LNCAP (cell line): ENCODE measurements at regions not wholly inside any gene's neighbourhood (a gene's known extent, or its start where the extent isn't known, plus 50 kb on each side); places are given as distances from the start of the nearest gene placed in this dataset.

Experiments
- TF ChIP-seq, protein P1 (sequence below): fragments of 450-650 bp; IDR thresholded peaks from 2 replicates; pipeline ENCODE4 v1.5.1; 2017; ENCODE audit warnings: mild to moderate bottlenecking

DNA sequence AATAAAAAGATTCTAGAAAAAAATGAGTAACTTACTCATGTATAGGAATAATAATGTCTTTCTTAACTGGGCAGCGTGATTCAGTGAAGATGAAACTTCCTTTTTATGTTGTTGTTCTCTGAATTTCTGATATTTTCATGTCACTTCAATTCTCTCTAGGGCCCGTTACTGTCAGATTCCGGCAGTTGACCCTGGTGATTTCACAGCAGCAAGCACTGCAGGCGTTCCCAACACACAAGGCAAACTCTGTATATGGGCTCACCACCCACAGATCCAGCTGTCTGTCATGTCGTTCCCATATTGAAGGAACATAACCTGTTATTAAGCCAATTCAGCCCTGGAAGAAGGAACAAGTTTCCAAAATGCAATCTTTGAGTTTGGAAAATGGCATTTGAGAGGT is 288.3 kb upstream of the GALNTL6 start:
- TF ChIP-seq, protein P1, sequence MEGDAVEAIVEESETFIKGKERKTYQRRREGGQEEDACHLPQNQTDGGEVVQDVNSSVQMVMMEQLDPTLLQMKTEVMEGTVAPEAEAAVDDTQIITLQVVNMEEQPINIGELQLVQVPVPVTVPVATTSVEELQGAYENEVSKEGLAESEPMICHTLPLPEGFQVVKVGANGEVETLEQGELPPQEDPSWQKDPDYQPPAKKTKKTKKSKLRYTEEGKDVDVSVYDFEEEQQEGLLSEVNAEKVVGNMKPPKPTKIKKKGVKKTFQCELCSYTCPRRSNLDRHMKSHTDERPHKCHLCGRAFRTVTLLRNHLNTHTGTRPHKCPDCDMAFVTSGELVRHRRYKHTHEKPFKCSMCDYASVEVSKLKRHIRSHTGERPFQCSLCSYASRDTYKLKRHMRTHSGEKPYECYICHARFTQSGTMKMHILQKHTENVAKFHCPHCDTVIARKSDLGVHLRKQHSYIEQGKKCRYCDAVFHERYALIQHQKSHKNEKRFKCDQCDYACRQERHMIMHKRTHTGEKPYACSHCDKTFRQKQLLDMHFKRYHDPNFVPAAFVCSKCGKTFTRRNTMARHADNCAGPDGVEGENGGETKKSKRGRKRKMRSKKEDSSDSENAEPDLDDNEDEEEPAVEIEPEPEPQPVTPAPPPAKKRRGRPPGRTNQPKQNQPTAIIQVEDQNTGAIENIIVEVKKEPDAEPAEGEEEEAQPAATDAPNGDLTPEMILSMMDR = no peak

DNA sequence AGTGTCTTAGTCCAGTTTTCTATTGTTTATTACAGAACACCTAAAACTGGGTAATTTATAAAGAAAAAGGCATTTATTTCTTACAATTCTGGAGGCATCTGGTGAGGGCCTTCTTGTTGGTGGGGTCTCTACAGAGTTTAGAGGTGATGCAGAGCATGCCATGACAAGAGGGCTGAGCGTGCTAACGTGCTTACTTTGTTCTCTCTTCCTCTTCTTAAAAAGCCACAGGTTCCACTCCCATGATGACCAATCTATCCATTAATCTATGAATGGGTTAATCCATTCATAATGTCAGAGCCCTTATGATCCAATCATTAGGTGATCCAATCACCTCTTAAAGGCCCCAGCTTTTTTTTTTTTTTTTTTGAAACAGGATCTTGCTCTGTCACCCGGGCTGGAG is 291.5 kb upstream of the GALNTL6 start:
- TF ChIP-seq, protein P1 = no peak

DNA sequence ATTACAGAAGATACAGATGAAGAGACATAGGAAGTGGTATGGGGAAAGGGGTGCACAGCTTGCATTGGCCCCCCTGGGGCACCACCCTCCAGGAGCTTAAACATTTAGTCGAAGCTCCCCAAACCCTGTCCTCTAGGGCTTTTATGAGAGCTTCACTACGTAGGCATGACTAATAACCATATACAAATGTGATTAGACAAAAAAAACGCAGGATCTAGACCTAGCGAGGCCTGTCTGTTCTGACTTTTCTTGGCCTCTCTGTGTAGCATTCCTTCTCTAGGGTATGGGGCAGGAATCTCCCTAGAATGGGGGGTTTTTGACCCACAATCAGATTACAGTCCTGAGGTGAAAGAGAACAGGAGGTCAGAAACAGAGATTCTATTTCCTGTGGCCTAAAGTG is 293.7 kb upstream of the GALNTL6 start:
- TF ChIP-seq, protein P1 = no peak

DNA sequence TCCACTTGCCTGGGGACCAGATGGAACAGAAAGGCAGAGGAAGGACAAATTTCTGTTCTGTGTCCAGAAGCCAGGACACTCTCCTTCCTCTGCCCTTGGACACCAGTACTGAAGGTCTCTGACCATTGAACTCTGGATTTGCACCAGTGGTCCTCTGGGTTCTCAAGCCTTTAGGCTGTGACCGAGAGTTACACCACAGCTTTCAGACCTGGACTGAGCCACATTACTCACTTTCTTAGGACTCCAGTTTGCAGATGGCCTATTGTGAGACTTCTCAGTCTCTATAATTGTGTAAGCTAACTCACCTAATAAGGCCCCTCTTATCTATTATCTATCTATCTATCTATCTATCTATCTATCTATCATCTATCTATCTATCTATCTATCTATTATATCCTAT is 295.3 kb upstream of the GALNTL6 start:
- TF ChIP-seq, protein P1 = no peak

DNA sequence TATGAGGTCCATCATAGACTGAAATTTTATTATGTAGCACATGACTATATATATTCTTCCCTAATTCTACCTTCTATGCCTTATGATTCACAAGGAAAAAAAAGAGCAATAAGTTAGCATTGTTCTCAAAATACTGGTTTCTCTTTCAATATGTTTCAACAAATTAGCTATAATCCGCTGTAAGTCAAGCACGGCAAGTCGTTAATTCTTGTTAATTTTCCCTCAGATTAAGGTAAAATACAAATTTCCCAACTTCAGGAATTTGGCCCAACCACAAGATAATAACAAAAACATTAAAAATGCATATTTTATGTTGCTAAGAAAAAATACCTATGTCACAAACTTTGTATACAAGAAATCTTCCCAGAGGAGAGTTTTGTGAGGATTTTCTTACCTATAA is 296.5 kb upstream of the GALNTL6 start:
- TF ChIP-seq, protein P1 = no peak

DNA sequence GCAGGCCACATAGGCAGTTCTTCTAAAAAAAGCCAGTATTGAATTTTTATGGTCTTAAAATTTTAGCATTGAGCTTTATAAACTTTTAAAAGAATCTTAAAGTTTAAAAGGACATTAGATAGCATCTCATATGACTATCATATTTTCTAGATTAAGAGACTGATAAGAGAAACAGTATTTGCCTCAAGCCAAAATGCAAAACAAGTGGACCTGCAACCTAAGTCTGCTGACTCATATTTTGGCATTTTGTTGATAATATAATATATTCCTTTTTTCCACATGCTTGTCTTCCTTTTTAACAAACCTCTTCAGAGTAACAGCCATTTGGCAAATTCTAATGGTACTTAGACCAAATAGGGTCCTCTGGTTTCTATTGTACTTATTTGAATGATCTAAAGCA is 328.5 kb upstream of the GALNTL6 start:
- TF ChIP-seq, protein P1 = no peak

DNA sequence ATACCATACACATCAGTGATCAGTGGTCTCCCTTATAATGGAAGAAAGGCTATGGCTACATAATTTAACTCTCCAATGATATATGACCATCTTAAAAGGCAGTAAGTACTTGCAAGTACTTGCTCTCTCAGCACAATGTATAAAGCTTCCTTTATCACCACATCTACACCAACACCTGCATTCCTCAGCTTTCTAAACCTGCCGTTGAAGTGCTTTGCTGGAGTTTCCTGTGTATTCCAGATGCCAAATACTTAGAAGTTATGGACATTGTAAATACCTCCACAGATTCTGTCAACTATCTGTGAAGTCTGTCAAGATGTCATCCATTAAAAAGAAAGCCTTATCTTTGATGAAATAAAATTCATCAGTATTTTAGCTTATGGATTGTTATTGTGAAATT is 335.0 kb upstream of the GALNTL6 start:
- TF ChIP-seq, protein P1 = no peak

DNA sequence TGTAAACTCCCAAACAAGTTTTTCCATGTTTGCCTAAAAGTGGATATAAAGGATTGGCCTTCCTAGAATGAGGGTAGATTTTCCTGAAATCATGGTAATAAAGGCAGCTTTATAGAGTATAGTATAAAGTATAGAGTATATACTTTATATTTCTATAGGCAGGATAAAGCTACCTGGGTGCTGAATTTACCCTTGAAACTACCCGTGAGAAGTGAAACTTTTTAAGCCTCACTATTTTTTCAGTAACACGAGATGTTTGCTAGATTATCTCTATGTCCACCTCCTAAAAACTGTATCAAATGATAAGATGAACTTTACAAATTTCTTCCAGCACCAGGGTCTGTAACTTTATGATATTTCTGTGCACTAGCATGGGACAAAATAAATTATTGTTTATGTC is 340.0 kb upstream of the GALNTL6 start:
- TF ChIP-seq, protein P1 = no peak
